ENCODE measurements at regions not wholly inside any gene's neighbourhood (a gene's known extent, or its start where the extent isn't known, plus 50 kb on each side); places are given as distances from the start of the nearest gene placed in this dataset.
"Not testable (repeated sequence)": the region's sequence is repeated elsewhere in the genome, so short reads cannot be mapped to it uniquely, and the experiment has no call there.

GRCh38 chr20:30484009-30484748 is 773.3 kb upstream of the DEFB115 start:
- H3K27me3 ChIP-seq = peaks cover 25% of the 10 kb centered on the region
- H3K4me3 ChIP-seq = no peak overlapping the region
- H3K27ac ChIP-seq = no peak overlapping the region
- H3K9me3 ChIP-seq (ENCODE audit: low read depth) = no peaks in the 10 kb centered on the region
- no peak for TF ChIP-seq CTCF (IDR thresholded peaks at IDR 0.05; ENCODE audit: low read depth, low read length)
- DNase-seq (ENCODE audit: low read depth in 1 of 2, low spot score in 1 of 2) = no peak
- H3K4me1 ChIP-seq (ENCODE audit: low read depth) = no peaks in the 10 kb centered on the region
- no peaks in the 10 kb centered on the region for H3K36me3 ChIP-seq

- TF ChIP-seq CTCF (IDR thresholded peaks at IDR 0.05; ENCODE audit: low read depth, low read length) = no peak
- H3K27me3 ChIP-seq = peaks cover 31% of the 10 kb centered on the region
- no peak for DNase-seq (ENCODE audit: low read depth in 1 of 2, low spot score in 1 of 2)
- H3K27ac ChIP-seq = no peak overlapping the region
- no peak overlapping the region for H3K4me3 ChIP-seq
- no peaks in the 10 kb centered on the region for H3K9me3 ChIP-seq (ENCODE audit: low read depth)
- H3K4me1 ChIP-seq (ENCODE audit: low read depth) = no peaks in the 10 kb centered on the region
- H3K36me3 ChIP-seq = no peaks in the 10 kb centered on the region
These were observed 772.8 kb upstream of the DEFB115 start for GRCh38 chr20:30484749-30485070.

- Histone ChIP-seq H3K36me3 (no peaks in the 10 kb centered on the region), H3K9me3 (ENCODE audit: low read depth) (no peaks in the 10 kb centered on the region), H3K4me1 (ENCODE audit: low read depth) (no peaks in the 10 kb centered on the region), H3K27me3 (peaks cover 36% of the 10 kb centered on the region), H3K4me3 (no peak overlapping the region), H3K27ac (no peak overlapping the region)
- DNase-seq (ENCODE audit: low read depth in 1 of 2, low spot score in 1 of 2) = no peak
- TF ChIP-seq CTCF (IDR thresholded peaks at IDR 0.05; ENCODE audit: low read depth, low read length) = no peak
These were observed 771.9 kb upstream of the DEFB115 start for GRCh38 chr20:30485331-30486102.

- DNase-seq (ENCODE audit: low read depth in 1 of 2, low spot score in 1 of 2) = no peak
- Histone ChIP-seq H3K4me1 (ENCODE audit: low read depth) (no peaks in the 10 kb centered on the region), H3K36me3 (no peaks in the 10 kb centered on the region), H3K4me3 (no peak overlapping the region), H3K9me3 (ENCODE audit: low read depth) (no peaks in the 10 kb centered on the region), H3K27me3 (peaks cover 36% of the 10 kb centered on the region), H3K27ac (no peak overlapping the region)
- no peak for TF ChIP-seq CTCF (IDR thresholded peaks at IDR 0.05; ENCODE audit: low read depth, low read length)
These were observed 771.4 kb upstream of the DEFB115 start for GRCh38 chr20:30486103-30486478.

GRCh38 chr20:30487461-30487860 is 770.0 kb upstream of the DEFB115 start:
- not testable (repeated sequence) for DNase-seq (ENCODE audit: low read depth in 1 of 2, low spot score in 1 of 2); H3K36me3 ChIP-seq; H3K4me3 ChIP-seq; H3K27ac ChIP-seq; H3K4me1 ChIP-seq (ENCODE audit: low read depth); H3K9me3 ChIP-seq (ENCODE audit: low read depth)
- H3K27me3 ChIP-seq = peaks cover 36% of the 10 kb centered on the region

Data from cardiac muscle cell (in vitro differentiated cells and primary cell).